ENCODE measurements at regions not wholly inside any gene's neighbourhood (a gene's known extent, or its start where the extent isn't known, plus 50 kb on each side); places are given as distances from the start of the nearest gene placed in this dataset.
A peak's percentile ranks its signal among the peaks of the same experiment; 100 is the strongest.
"Not testable (repeated sequence)": the region's sequence is repeated elsewhere in the genome, so short reads cannot be mapped to it uniquely, and the experiment has no call there.

- no peak for DNase-seq
- intact Hi-C loops (cut with DNase I) = no loop called here
Measured at GRCh38 chr5:92328584-92329259, 945.6 kb upstream of the ARRDC3 start.

GRCh38 chr5:92320446-92320845 lies 937.3 kb upstream of the ARRDC3 start:
- intact Hi-C loops (cut with DNase I) = no loop called here
- DNase-seq = no peak

DNA sequence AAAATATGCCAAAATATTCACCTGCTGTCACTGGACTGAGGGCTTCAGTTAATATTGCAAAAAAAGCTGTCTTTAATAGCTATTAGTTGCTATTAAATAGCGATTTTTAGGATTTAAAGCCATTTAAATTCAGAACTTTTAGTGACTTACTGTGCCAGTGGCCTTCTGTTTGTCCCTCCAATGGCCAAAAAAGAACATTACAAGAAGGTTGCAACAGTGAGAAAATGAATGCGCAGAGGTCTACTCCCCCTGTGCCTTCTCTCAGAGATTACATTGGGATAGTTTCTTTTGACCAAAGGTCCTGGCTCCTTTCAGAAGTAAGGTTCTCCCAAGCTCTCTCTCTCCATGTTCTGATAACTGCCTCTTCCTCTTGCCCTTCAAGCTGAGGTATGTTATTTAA lies 930.3 kb upstream of the ARRDC3 start:
- intact Hi-C loops (cut with DNase I) = no loop called here
- no peak for DNase-seq

- peak in 2 of 42 donors; percentile 1 to 8 for DNase-seq
- intact Hi-C loops (cut with DNase I) = no loop called here
Measured at GRCh38 chr5:92309336-92309991, 926.3 kb upstream of the ARRDC3 start.

GRCh38 chr5:92308679-92309078 lies 925.6 kb upstream of the ARRDC3 start:
- intact Hi-C loops (cut with DNase I) = no loop called here

GRCh38 chr5:92302356-92302755 lies 919.2 kb upstream of the ARRDC3 start:
- DNase-seq; intact Hi-C loops (cut with DNase I): not testable (repeated sequence)

More at GRCh38 chr5:92308679-92309078, 925.6 kb upstream of the ARRDC3 start:
- no peak for DNase-seq

DNA sequence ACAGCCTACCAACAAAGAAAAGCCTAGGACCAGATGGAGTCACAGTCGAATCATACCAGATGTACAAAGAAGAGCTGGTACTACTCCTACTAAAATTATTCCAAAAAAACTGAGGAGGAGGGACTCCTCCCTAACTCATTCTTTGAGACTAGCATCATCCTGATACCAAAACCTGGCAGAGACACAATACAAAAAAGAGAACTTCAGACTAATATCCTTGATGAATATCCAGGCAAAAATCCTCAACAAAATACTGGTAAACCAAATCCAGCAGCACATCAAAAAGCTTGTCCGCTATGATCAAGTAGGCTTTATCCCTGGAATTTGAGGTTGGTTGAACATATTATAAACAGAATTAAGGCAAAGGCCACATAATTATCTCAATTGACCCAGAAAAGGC lies 900.4 kb upstream of the ARRDC3 start:
- intact Hi-C loops (cut with DNase I) = no loop called here
- no peak for DNase-seq

DNA sequence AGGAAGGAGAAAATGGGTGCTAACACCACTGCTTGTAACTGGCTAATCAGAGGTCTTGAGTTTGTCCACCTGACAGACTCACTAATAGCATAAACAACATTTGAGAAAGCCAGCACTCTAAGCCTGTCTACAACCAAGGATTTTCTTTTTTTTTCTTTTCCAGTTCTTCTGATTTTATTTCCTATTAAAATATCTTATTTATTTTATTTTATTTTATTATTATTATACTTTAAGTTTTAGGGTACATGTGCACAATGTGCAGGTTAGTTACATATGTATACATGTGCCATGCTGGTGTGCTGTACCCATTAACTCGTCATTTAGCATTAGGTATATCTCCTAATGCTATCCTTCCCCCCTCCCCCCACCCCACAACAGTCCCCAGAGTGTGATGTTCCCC lies 888.6 kb upstream of the ARRDC3 start:
- DNase-seq; intact Hi-C loops (cut with DNase I): not testable (repeated sequence)

GRCh38 chr5:92268343-92268742 lies 885.2 kb upstream of the ARRDC3 start:
- intact Hi-C loops (cut with DNase I) = no loop called here
- DNase-seq = no peak

DNA sequence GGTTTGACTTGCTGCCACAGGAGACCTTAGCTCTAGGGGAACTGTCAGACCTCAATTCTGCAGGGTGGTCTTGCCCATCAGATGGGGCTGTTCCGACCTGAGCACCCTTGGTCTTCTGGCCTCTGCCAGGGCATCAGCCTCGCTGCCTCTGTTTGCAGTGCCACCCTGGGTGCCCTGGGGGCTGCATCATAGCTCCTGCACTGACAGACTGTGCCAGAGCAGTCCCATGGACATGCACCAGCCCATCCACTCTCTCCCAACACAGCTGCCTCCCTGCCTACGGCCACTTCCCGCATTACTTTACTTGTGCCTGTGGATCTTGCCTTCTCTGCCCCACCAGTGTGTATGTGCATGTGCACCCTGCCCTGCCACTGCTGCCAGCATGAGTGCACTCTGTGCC lies 884.7 kb upstream of the ARRDC3 start:
- DNase-seq = no peak
- intact Hi-C loops (cut with DNase I) = no loop called here

DNA sequence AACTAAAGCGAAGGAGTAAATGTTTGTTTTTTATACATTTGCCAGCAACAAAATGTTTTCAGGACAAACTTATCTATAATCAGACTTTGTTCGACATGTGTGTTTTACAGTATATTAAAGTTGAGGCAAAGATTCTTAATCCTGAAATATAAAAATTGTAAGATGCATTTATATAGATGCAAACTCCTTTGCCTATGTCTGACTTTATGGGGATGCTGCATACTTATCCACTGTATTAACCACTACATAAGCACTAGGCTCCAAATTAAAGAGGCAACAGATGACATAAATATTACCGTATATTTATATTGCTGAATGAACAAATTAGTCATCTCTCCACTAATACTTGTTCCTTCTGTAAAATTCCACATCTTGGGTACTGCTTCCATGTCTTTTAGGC lies 882.7 kb upstream of the ARRDC3 start:
- intact Hi-C loops (cut with DNase I) = no loop called here
- DNase-seq = no peak

DNA sequence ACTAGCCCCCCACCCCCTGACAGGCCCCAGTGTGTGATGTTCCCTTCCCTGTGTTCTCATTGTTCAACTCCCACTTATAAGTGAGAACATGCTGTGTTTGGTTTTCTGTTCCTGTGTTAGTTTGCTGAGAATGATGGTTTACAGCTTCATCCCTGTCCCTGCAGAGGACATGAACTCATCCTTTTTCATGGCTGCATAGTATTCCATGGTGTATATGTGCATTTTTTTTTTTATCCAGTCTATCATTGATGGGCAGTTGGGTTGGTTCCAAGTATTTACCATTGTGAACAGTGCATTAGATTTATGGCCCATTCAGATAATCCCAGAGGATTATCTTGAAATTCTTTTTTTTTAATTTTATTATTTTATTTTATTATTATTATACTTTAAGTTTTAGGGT lies 872.5 kb upstream of the ARRDC3 start:
- DNase-seq; intact Hi-C loops (cut with DNase I): not testable (repeated sequence)

DNA sequence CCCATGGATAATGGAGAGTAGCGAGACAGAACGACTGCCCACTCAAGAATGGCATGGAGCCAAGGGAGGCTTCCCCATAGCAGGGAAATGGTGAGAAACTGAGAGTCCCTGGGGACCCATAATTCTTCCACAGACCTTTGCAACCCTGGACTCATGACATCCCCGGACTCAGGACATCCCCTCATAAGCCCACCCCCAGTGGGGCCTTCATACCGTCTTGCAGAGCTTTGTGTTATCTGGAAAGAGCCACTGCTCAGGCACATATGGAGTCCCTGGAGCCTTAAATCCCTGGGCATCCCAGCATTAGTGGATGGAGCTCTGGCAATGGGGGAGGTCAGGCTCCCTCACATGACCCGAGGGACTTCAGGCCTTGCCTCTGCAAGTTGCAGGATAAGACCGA lies 865.4 kb upstream of the ARRDC3 start:
- DNase-seq = no peak
- intact Hi-C loops (cut with DNase I) = no loop called here

DNA sequence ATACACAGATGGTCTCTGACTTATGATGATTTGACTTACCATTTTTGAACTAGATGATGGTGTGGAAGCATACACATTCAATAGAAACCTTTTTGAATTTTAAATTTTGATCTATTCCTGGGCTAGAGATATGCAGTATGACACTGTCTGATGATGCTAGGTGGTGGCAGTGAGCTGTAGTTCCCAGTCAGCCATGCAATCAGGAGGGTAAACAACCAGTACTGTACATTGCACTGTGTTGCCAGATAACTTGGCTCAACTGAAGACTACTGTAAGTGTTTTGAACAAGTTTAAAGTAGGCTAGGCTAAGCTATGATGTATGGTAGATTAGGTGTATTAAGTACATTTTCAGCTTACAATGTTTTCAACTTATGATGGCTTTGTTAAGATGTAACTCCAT lies 859.1 kb upstream of the ARRDC3 start:
- no peak for DNase-seq
- intact Hi-C loops (cut with DNase I) = no loop called here

GRCh38 chr5:92237896-92238295 lies 854.8 kb upstream of the ARRDC3 start:
- DNase-seq = no peak
- intact Hi-C loops (cut with DNase I) = no loop called here

- intact Hi-C loops (cut with DNase I) = no loop called here
Measured at GRCh38 chr5:92222449-92222848, 839.3 kb upstream of the ARRDC3 start.

DNA sequence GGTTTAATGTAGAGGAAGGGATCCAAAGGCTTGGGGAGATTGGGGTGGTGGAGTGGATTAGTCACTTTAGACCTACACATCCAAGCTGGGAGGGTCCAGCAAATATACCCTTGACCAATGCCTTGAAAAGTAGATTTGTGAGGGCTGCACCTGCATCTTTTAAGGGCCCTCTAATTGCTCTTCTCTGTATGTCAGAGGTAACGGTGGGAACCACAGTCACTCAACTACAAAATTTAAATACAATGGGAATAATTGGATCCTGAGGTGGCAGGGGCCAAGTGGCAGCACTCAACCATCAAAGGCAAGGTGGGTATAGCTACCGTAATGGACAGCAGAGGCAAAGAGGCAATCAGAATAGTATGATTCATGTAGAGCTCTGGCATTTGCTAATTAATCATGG lies 833.7 kb upstream of the ARRDC3 start:
- intact Hi-C loops (cut with DNase I); DNase-seq: not testable (repeated sequence)

More at GRCh38 chr5:92222449-92222848, 839.3 kb upstream of the ARRDC3 start:
- DNase-seq = no peak

- DNase-seq = no peak
- intact Hi-C loops (cut with DNase I) = no loop called here
Measured at GRCh38 chr5:92215116-92215515, 832.0 kb upstream of the ARRDC3 start.

- no peak for DNase-seq
- intact Hi-C loops (cut with DNase I) = no loop called here
Measured at GRCh38 chr5:92208265-92208664, 825.1 kb upstream of the ARRDC3 start.

DNA sequence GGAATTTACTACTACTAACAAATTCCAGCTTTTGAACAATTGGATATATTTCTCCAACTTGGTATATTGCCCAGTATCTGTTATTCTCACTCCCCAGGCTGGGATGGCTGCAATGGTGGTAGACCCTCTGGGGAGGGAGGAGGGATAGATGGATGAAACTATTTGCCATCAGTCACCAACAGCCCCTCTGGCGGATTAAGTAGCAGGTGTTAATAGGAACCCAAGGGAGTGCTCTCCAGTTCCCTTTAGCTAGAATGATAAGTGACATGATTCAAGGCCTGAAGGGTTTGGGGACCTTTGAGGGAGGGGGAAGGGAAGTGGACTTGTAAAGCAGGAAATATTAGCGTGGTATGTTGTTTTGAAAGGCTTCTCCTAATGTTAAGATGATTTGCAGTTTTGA lies 824.0 kb upstream of the ARRDC3 start:
- intact Hi-C loops (cut with DNase I) = no loop called here
- no peak for DNase-seq

- no peak for DNase-seq
- intact Hi-C loops (cut with DNase I) = no loop called here
Measured at GRCh38 chr5:92206681-92207080, 823.6 kb upstream of the ARRDC3 start.
